ENCODE measurements at regions not wholly inside any gene's neighbourhood (a gene's known extent, or its start where the extent isn't known, plus 50 kb on each side); places are given as distances from the start of the nearest gene placed in this dataset.

- ChIA-PET POLR2A (no interaction called here), CTCF (no interaction called here)
- ATAC-seq (no peak), FAIRE-seq (no peak), DNase-seq (ENCODE audit: low read depth in 1 of 2, low spot score in 1 of 2) (no peak)
- Histone ChIP-seq H3K4me1 (no peaks in the 10 kb centered on the region), H3K9me3 (no peaks in the 10 kb centered on the region), H3K4me2 (no peak overlapping the region), H3K27ac (no peak overlapping the region), H3K4me3 (no peak overlapping the region)
- TF ChIP-seq KDM5A (IDR thresholded peaks at IDR 0.05) (no peak), FOSB (CRISPR knock-in tag; IDR thresholded peaks at IDR 0.05) (no peak), CEBPB (IDR thresholded peaks at IDR 0.05) (no peak), NFE2L2 (conservative IDR thresholded peaks at IDR 0.05; ENCODE audit: low read length) (no peak), PHF8 (IDR thresholded peaks at IDR 0.05; ENCODE audit: borderline replicate concordance, low read depth) (no peak), RCOR1 (IDR thresholded peaks at IDR 0.05; ENCODE audit: low read depth, low read length) (no peak), HDAC2 (IDR thresholded peaks at IDR 0.05) (no peak), JUN (IDR thresholded peaks at IDR 0.05) (no peak), CBX2 (IDR thresholded peaks at IDR 0.05; ENCODE audit: borderline replicate concordance, low read depth) (no peak)
- TF ChIP-seq, protein P1, sequence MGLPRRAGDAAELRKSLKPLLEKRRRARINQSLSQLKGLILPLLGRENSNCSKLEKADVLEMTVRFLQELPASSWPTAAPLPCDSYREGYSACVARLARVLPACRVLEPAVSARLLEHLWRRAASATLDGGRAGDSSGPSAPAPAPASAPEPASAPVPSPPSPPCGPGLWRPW (IDR thresholded peaks at IDR 0.05), result no peak
These were observed 559.9 kb downstream of the PLPP3 start for GRCh38 chr1:56019472-56019871.

- no peak for FAIRE-seq
- DNase-seq (ENCODE audit: low read depth in 1 of 2, low spot score in 1 of 2), result no peak
- TF ChIP-seq HOXB13 (CRISPR knock-in tag; IDR thresholded peaks at IDR 0.05; ENCODE audit: low read depth) (no peak), NFE2L2 (conservative IDR thresholded peaks at IDR 0.05; ENCODE audit: low read length) (no peak), CHD4 (IDR thresholded peaks at IDR 0.05; ENCODE audit: borderline replicate concordance) (no peak), ZC3H11A (IDR thresholded peaks at IDR 0.05) (no peak), KDM5A (IDR thresholded peaks at IDR 0.05) (no peak), ZFP36 (IDR thresholded peaks at IDR 0.05; ENCODE audit: borderline replicate concordance, partially characterized antibody) (no peak), EHMT2 (IDR thresholded peaks at IDR 0.05; ENCODE audit: low read depth) (no peak), EP300 (IDR thresholded peaks at IDR 0.05) (no peak), MAX (IDR thresholded peaks at IDR 0.05) (no peak), POLR2A (IDR thresholded peaks at IDR 0.05; ENCODE audit: low read length) (no peak), CEBPB (IDR thresholded peaks at IDR 0.05) (no peak), MYC (IDR thresholded peaks at IDR 0.05; ENCODE audit: borderline replicate concordance, low read length) (no peak), NPAS2 (CRISPR knock-in tag; IDR thresholded peaks at IDR 0.05; ENCODE audit: borderline replicate concordance) (no peak), ZSCAN20 (CRISPR knock-in tag; IDR thresholded peaks at IDR 0.05) (no peak), CBX8 (IDR thresholded peaks at IDR 0.05) (no peak), MAFK (IDR thresholded peaks at IDR 0.05; ENCODE audit: partially characterized antibody) (no peak)
- TF ChIP-seq, protein P2, sequence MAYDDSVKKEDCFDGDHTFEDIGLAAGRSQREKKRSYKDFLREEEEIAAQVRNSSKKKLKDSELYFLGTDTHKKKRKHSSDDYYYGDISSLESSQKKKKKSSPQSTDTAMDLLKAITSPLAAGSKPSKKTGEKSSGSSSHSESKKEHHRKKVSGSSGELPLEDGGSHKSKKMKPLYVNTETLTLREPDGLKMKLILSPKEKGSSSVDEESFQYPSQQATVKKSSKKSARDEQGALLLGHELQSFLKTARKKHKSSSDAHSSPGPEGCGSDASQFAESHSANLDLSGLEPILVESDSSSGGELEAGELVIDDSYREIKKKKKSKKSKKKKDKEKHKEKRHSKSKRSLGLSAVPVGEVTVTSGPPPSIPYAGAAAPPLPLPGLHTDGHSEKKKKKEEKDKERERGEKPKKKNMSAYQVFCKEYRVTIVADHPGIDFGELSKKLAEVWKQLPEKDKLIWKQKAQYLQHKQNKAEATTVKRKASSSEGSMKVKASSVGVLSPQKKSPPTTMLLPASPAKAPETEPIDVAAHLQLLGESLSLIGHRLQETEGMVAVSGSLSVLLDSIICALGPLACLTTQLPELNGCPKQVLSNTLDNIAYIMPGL (CRISPR knock-in tag; IDR thresholded peaks at IDR 0.05; ENCODE audit: borderline replicate concordance), result no peak
- TF ChIP-seq, protein P3, sequence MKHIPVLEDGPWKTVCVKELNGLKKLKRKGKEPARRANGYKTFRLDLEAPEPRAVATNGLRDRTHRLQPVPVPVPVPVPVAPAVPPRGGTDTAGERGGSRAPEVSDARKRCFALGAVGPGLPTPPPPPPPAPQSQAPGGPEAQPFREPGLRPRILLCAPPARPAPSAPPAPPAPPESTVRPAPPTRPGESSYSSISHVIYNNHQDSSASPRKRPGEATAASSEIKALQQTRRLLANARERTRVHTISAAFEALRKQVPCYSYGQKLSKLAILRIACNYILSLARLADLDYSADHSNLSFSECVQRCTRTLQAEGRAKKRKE (CRISPR knock-in tag; IDR thresholded peaks at IDR 0.05; ENCODE audit: low read depth), result no peak
- ATAC-seq, result no peak
- Histone ChIP-seq H3K9me3 (no peaks in the 10 kb centered on the region), H3K4me2 (no peak overlapping the region), H3K4me3 (no peak overlapping the region), H3K27ac (no peak overlapping the region), H3K4me1 (no peaks in the 10 kb centered on the region)
- WGBS (ENCODE audit: missing lambda C conversion rate), result 33% methylated on average over 2 of the region's 2 CpGs
- CTCF ChIA-PET, result interaction anchor here (0.9 kb wide), 1 partner anchor 27 kb away, joined by 3 read pairs; no protein-coding TSS in a partner anchor
- POLR2A ChIA-PET, result no interaction called here
These were observed 562.0 kb downstream of the PLPP3 start for GRCh38 chr1:56017336-56017735.
